ENCODE measurements at regions not wholly inside any gene's neighbourhood (a gene's known extent, or its start where the extent isn't known, plus 50 kb on each side); places are given as distances from the start of the nearest gene placed in this dataset.

GRCh38 chr14:42523666-42524065 lies 917.0 kb downstream of the LRFN5 start:
- Histone ChIP-seq H2AFZ (peak overlapping the region; percentile 9; the same call in 1 of the 2 replicates), H4K20me1 (replicated peaks; ENCODE audit: insufficient read depth) (no peaks in the 10 kb centered on the region), H3K4me2 (no peak overlapping the region), H3K4me3 (no peak overlapping the region), H3K27ac (ENCODE audit: low read depth) (no peak overlapping the region), H3K36me3 (ENCODE audit: insufficient read depth) (no peaks in the 10 kb centered on the region), H3K4me1 (ENCODE audit: insufficient read depth) (peaks cover 4% of the 10 kb centered on the region; the same call in 1 of the 2 replicates), H3K9me2 (ENCODE audit: insufficient read depth) (no peaks in the 10 kb centered on the region), H3F3A (replicated peaks; ENCODE audit: low read depth) (no peaks in the 10 kb centered on the region), H3K27me3 (ENCODE audit: insufficient read depth) (no peaks in the 10 kb centered on the region), H3K79me2 (replicated peaks; ENCODE audit: insufficient read depth) (no peaks in the 10 kb centered on the region)
- Mint-ChIP-seq H3K27me3 (ENCODE audit: insufficient read depth, low read depth, poor library complexity) (no peaks in the 10 kb centered on the region), H3K27ac (no peak overlapping the region), H3K4me3 (no peak overlapping the region), H3K36me3 (ENCODE audit: low read depth) (0 out of 3 replicates have a peak, but pooled peaks cover 3% of the 10 kb centered on the region), H3K9me3 (no peaks in the 10 kb centered on the region), H3K4me1 (peaks cover 10% of the 10 kb centered on the region; the same call in 2 of the 3 replicates)
- no peak for DNase-seq (ENCODE audit: low spot score)
- TF ChIP-seq ZNF331 (CRISPR knock-in tag; IDR thresholded peaks at IDR 0.05; ENCODE audit: low read depth) (no peak), JUNB (IDR thresholded peaks at IDR 0.05; ENCODE audit: unreplicated experiment) (no peak), POLR2AphosphoS5 (IDR thresholded peaks at IDR 0.05; ENCODE audit: low read depth) (no peak), ETS1 (IDR thresholded peaks at IDR 0.05) (no peak), STAT1 (IDR thresholded peaks at IDR 0.05; ENCODE audit: unreplicated experiment) (no peak), CREB1 (CRISPR knock-in tag; IDR thresholded peaks at IDR 0.05; ENCODE audit: low read depth) (no peak), ZNF114 (CRISPR knock-in tag; IDR thresholded peaks at IDR 0.05) (no peak), EZH2 (IDR thresholded peaks at IDR 0.05; ENCODE audit: low read depth, unreplicated experiment) (no peak)
- ATAC-seq: no peak

- no peak overlapping the region for H3K4me3 ChIP-seq
- no peak for TF ChIP-seq EZH2phosphoT487 (IDR thresholded peaks at IDR 0.05; ENCODE audit: unreplicated experiment)
- TF ChIP-seq CREB1 (CRISPR knock-in tag; IDR thresholded peaks at IDR 0.05; ENCODE audit: low read depth): no peak
- no peak for TF ChIP-seq ZNF114 (CRISPR knock-in tag; IDR thresholded peaks at IDR 0.05)
- TF ChIP-seq NANOG (IDR thresholded peaks at IDR 0.05; ENCODE audit: borderline replicate concordance): no peak
- TF ChIP-seq EZH2 (IDR thresholded peaks at IDR 0.05; ENCODE audit: low read depth, unreplicated experiment): no peak
- TF ChIP-seq POLR2AphosphoS5 (IDR thresholded peaks at IDR 0.05; ENCODE audit: low read depth): no peak
- TF ChIP-seq JUNB (IDR thresholded peaks at IDR 0.05; ENCODE audit: unreplicated experiment): no peak
- no peak for TF ChIP-seq ZNF462 (CRISPR knock-in tag; IDR thresholded peaks at IDR 0.05)
- TF ChIP-seq CTCF (conservative IDR thresholded peaks at IDR 0.05; ENCODE audit: low read depth in 2 of 2): no peak
- TF ChIP-seq ZNF331 (CRISPR knock-in tag; IDR thresholded peaks at IDR 0.05; ENCODE audit: low read depth): no peak
Observed at GRCh38 chr14:42517806-42518500, 911.3 kb downstream of the LRFN5 start.

More at GRCh38 chr14:42517806-42518500, 911.3 kb downstream of the LRFN5 start:
- ATAC-seq (no peak), DNase-seq (ENCODE audit: low spot score) (no peak)
- no peak overlapping the region for H3K27ac ChIP-seq (ENCODE audit: low read depth)
- no peaks in the 10 kb centered on the region for H4K20me1 ChIP-seq (replicated peaks; ENCODE audit: insufficient read depth)
- Mint-ChIP-seq H3K27me3 (ENCODE audit: insufficient read depth, low read depth, poor library complexity) (no peaks in the 10 kb centered on the region), H3K4me3 (no peak overlapping the region), H3K36me3 (ENCODE audit: low read depth) (peaks cover 11% of the 10 kb centered on the region; the same call in 2 of the 3 replicates), H3K9me3 (no peaks in the 10 kb centered on the region), H3K4me1 (peaks cover 29% of the 10 kb centered on the region), H3K27ac (no peak overlapping the region)
- 0 out of 2 replicates have a peak, but pooled peaks cover 4% of the 10 kb centered on the region for H3F3A ChIP-seq (replicated peaks; ENCODE audit: low read depth)
- peaks cover 20% of the 10 kb centered on the region for H3K4me1 ChIP-seq (ENCODE audit: insufficient read depth)
- H2AFZ ChIP-seq: peak overlapping the region; percentile 30; the same call in 1 of the 2 replicates
- H3K4me2 ChIP-seq: no peak overlapping the region
- no peaks in the 10 kb centered on the region for H3K36me3 ChIP-seq (ENCODE audit: insufficient read depth)
- no peaks in the 10 kb centered on the region for H3K79me2 ChIP-seq (replicated peaks; ENCODE audit: insufficient read depth)
- no peaks in the 10 kb centered on the region for H3K27me3 ChIP-seq (ENCODE audit: insufficient read depth)
- no peaks in the 10 kb centered on the region; the same call in 1 of the 2 replicates for H3K9me2 ChIP-seq (ENCODE audit: insufficient read depth)

All from GM23338 (cell line).